GM23338 (cell line): ENCODE measurements at regions not wholly inside any gene's neighbourhood (a gene's known extent, or its start where the extent isn't known, plus 50 kb on each side); places are given as distances from the start of the nearest gene placed in this dataset.

Experiments used
- ATAC-seq: fragments of 200-7000 bp; cut with Tn5 transposase; 3 replicates; pipeline ENCODE4 v1.9.1; 2020
- DNase-seq: peaks from one replicate; pipeline ENCODE4 v3.0.0-alpha.2; 2015; ENCODE audit warnings: low spot score
- H2AFZ ChIP-seq: fragments of 200-600 bp; sonication (generic); 2 replicates; pipeline ENCODE4 v1.8.0; 2016; ENCODE audit warnings: antibody characterized with exemption, mild to moderate bottlenecking, moderate library complexity
- H3F3A ChIP-seq: fragments of 200-600 bp; sonication (generic); replicated peaks from 2 replicates; pipeline ENCODE4 v1.8.0; 2017; ENCODE audit warnings: antibody characterized with exemption, mixed run types, low read depth
- H3K27ac ChIP-seq: fragments of 200-600 bp; sonication (generic); 2 replicates; pipeline ENCODE4 v1.6.1; 2016; ENCODE audit warnings: low read depth
- H3K27me3 ChIP-seq: fragments of 200-600 bp; sonication (generic); 2 replicates; pipeline ENCODE4 v1.8.0; 2016; ENCODE audit warnings: mild to moderate bottlenecking, mixed run types, moderate library complexity; ENCODE audit not compliant: insufficient read depth
- H3K36me3 ChIP-seq: fragments of 200-600 bp; sonication (generic); 2 replicates; pipeline ENCODE4 v1.8.0; 2016; ENCODE audit warnings: mild to moderate bottlenecking; ENCODE audit not compliant: insufficient read depth
- H3K4me1 ChIP-seq: fragments of 200-600 bp; sonication (generic); 2 replicates; pipeline ENCODE4 v1.8.0; 2016; ENCODE audit warnings: mild to moderate bottlenecking, moderate library complexity; ENCODE audit not compliant: insufficient read depth
- H3K4me2 ChIP-seq: fragments of 200-600 bp; sonication (generic); 2 replicates; pipeline ENCODE4 v1.7.1; 2017; ENCODE audit warnings: mixed run types
- H3K4me3 ChIP-seq: fragments of 200-600 bp; sonication (generic); 2 replicates; pipeline ENCODE4 v1.6.1; 2016; ENCODE audit warnings: mixed run types
- H3K79me2 ChIP-seq: fragments of 200-600 bp; sonication (generic); replicated peaks from 2 replicates; pipeline ENCODE4 v1.8.0; 2017; ENCODE audit warnings: mild to moderate bottlenecking; ENCODE audit not compliant: insufficient read depth
- H3K9me2 ChIP-seq: fragments of 200-600 bp; sonication (generic); 2 replicates; pipeline ENCODE4 v1.8.0; 2017; ENCODE audit not compliant: insufficient read depth
- H4K20me1 ChIP-seq: fragments of 200-600 bp; sonication (generic); replicated peaks from 2 replicates; pipeline ENCODE4 v1.8.0; 2017; ENCODE audit warnings: mild to moderate bottlenecking; ENCODE audit not compliant: insufficient read depth
- H3K27ac Mint-ChIP-seq: 2 replicates; pipeline ENCODE4 v1.8.0; 2020; ENCODE audit warnings: inconsistent platforms, mild to moderate bottlenecking, moderate library complexity, mixed read lengths
- H3K27me3 Mint-ChIP-seq: 3 replicates; pipeline ENCODE4 v1.8.0; 2022; ENCODE audit warnings: low read depth, mild to moderate bottlenecking, moderate library complexity, mixed read lengths, inconsistent platforms; ENCODE audit not compliant: insufficient read depth, poor library complexity
- H3K36me3 Mint-ChIP-seq: 3 replicates; pipeline ENCODE4 v1.8.0; 2021; ENCODE audit warnings: low read depth, mild to moderate bottlenecking, inconsistent platforms, moderate library complexity, mixed read lengths
- H3K4me1 Mint-ChIP-seq: 3 replicates; pipeline ENCODE4 v1.8.0; 2020; ENCODE audit warnings: mild to moderate bottlenecking, inconsistent platforms, mixed read lengths
- H3K4me3 Mint-ChIP-seq: 3 replicates; pipeline ENCODE4 v1.8.0; 2021; ENCODE audit warnings: moderate library complexity, mild to moderate bottlenecking, inconsistent platforms, mixed read lengths
- H3K9me3 Mint-ChIP-seq: 3 replicates; pipeline ENCODE4 v1.8.0; 2020; ENCODE audit warnings: moderate library complexity, mild to moderate bottlenecking, inconsistent platforms, mixed read lengths
- NANOG ChIP-seq: IDR thresholded peaks from 2 replicates; pipeline ENCODE4 v1.6.1; 2016; ENCODE audit warnings: antibody characterized with exemption, borderline replicate concordance
- STAT1 ChIP-seq: IDR thresholded peaks from one replicate; pipeline ENCODE4 v1.6.1; 2016; ENCODE audit warnings: antibody characterized with exemption; ENCODE audit not compliant: unreplicated experiment
- ZNF114 ChIP-seq: fragments of 250-450 bp; sonication (Bioruptor Pico); IDR thresholded peaks from 2 replicates; pipeline ENCODE4 v1.5.0; 2020; ENCODE audit warnings: mild to moderate bottlenecking, moderate library complexity
- ZNF462 ChIP-seq: fragments of 250-450 bp; sonication (Bioruptor Pico); IDR thresholded peaks from 2 replicates; pipeline ENCODE4 v1.5.0; 2020; ENCODE audit warnings: mild to moderate bottlenecking, moderate library complexity

DNA sequence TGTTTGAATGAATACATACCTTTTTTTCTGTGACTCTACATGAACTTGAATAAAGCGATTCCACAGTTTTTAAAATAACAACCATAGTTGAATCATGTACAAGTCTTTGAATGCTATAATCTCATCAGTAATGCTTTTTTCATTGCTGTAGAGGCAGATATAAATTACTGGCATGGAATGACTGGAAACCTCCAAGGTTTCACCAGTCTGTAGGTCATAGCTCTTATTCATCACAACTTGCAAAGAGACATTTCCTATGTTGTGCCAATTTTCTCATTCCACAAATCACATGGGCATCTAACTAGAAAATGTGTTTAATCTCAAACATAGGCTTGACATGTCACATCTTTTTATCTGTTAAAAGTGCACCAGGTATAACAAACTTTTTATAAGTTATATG, 407.1 kb upstream of the KCNMB2 start:
- no peaks in the 10 kb centered on the region for H3K27me3 ChIP-seq
- H3K27ac ChIP-seq, result no peak overlapping the region
- H3K9me3 Mint-ChIP-seq, result peaks cover 10% of the 10 kb centered on the region
- H3K36me3 ChIP-seq, result no peaks in the 10 kb centered on the region
- H3K27me3 Mint-ChIP-seq, result no peaks in the 10 kb centered on the region
- no peaks in the 10 kb centered on the region for H3K79me2 ChIP-seq
- H3K4me1 ChIP-seq, result no peaks in the 10 kb centered on the region
- H4K20me1 ChIP-seq, result no peaks in the 10 kb centered on the region
- H3K4me3 Mint-ChIP-seq, result no peak overlapping the region
- H3K27ac Mint-ChIP-seq, result no peak overlapping the region
- TF ChIP-seq NANOG (no peak), ZNF462 (CRISPR knock-in tag) (no peak), ZNF114 (CRISPR knock-in tag) (no peak)
- DNase-seq, result no peak
- no peak overlapping the region for H3K4me3 ChIP-seq
- no peak overlapping the region for H3K4me2 ChIP-seq
- H3K36me3 Mint-ChIP-seq, result 0 out of 3 replicates have a peak, but pooled peaks cover 3% of the 10 kb centered on the region
- ATAC-seq, result no peak
- no peaks in the 10 kb centered on the region for H3K9me2 ChIP-seq
- H3K4me1 Mint-ChIP-seq, result no peaks in the 10 kb centered on the region
- no peaks in the 10 kb centered on the region for H3F3A ChIP-seq
- H2AFZ ChIP-seq, result no peak overlapping the region

DNA sequence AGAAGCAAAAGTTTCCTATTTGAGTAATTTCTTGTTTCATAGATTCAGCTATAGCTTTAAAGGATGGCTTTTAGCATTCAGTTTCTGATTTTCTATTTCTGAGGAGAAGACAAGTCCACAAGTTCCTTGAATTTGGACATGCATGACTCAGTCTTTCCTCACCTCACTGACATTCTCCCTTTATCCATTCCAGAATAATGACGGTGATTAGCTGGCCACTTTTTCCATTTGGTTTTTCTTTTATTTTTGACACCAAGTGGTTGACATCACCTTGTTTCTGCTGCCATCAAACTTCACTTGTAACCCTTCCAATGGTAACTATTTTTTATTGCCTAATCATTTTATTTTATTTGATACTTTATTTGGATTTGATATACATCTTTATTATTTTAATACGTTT, 404.4 kb upstream of the KCNMB2 start:
- Histone ChIP-seq H2AFZ (no peak overlapping the region), H3K4me1 (no peaks in the 10 kb centered on the region), H3K4me3 (no peak overlapping the region), H3K27ac (no peak overlapping the region), H3K27me3 (no peaks in the 10 kb centered on the region), H3K79me2 (no peaks in the 10 kb centered on the region), H3K36me3 (no peaks in the 10 kb centered on the region), H3K9me2 (no peaks in the 10 kb centered on the region), H4K20me1 (no peaks in the 10 kb centered on the region), H3F3A (no peaks in the 10 kb centered on the region), H3K4me2 (no peak overlapping the region)
- Mint-ChIP-seq H3K27ac (no peak overlapping the region), H3K36me3 (peaks cover 7% of the 10 kb centered on the region; the same call in 2 of the 3 replicates), H3K4me1 (no peaks in the 10 kb centered on the region), H3K9me3 (peaks cover 10% of the 10 kb centered on the region), H3K27me3 (no peaks in the 10 kb centered on the region), H3K4me3 (no peak overlapping the region)
- no peak for DNase-seq
- no peak for TF ChIP-seq STAT1
- ATAC-seq, result no peak
